Omental fat pad (tissue), 3 donors: ENCODE measurements at regions not wholly inside any gene's neighbourhood (a gene's known extent, or its start where the extent isn't known, plus 50 kb on each side); places are given as distances from the start of the nearest gene placed in this dataset.

Source experiments
- ATAC-seq: fragments of 150-250 bp; one replicate; pipeline ENCODE4 v1.9.1; 2016; ENCODE audit warnings: mild to moderate bottlenecking, moderate library complexity; ENCODE audit not compliant: low FRiP score
- DNase-seq: peaks from one replicate; pipeline ENCODE4 v3.0.0-alpha.2; 2019; ENCODE audit warnings: low spot score
- CTCF ChIP-seq, 3 donors: fragments of 450-650 bp; IDR thresholded peaks; one replicate each; pipeline ENCODE4 v1.5.1; 2016 to 2017; ENCODE audit warnings: antibody characterized with exemption in 3 of 3, mild to moderate bottlenecking in 3 of 3, moderate library complexity in 2 of 3

GRCh38 chr6:8995156-8995555 lies 559.8 kb upstream of the SLC35B3 start:
- no peak for TF ChIP-seq CTCF (IDR thresholded peaks at IDR 0.05)
- ATAC-seq (no peak), DNase-seq (no peak)

- no peak for DNase-seq
- TF ChIP-seq CTCF (IDR thresholded peaks at IDR 0.05) = no peak
Measured at GRCh38 chr6:8993111-8993510, 557.8 kb upstream of the SLC35B3 start.

GRCh38 chr6:8991844-8992243 lies 556.5 kb upstream of the SLC35B3 start:
- DNase-seq = no peak
- no peak for ATAC-seq
- TF ChIP-seq CTCF (IDR thresholded peaks at IDR 0.05) = no peak

More at GRCh38 chr6:8993111-8993510, 557.8 kb upstream of the SLC35B3 start:
- ATAC-seq = no peak

GRCh38 chr6:8990075-8990474 lies 554.7 kb upstream of the SLC35B3 start:
- no peak for DNase-seq
- TF ChIP-seq CTCF (IDR thresholded peaks at IDR 0.05) = no peak
- ATAC-seq = no peak

GRCh38 chr6:8983202-8983688 lies 547.9 kb upstream of the SLC35B3 start:
- ATAC-seq (peak; percentile 89), DNase-seq (peak; percentile 39)
- peak in 2 of 3 donors; percentile 34 to 68 for TF ChIP-seq CTCF (IDR thresholded peaks at IDR 0.05)

GRCh38 chr6:8982668-8983067 lies 547.3 kb upstream of the SLC35B3 start:
- ATAC-seq (no peak), DNase-seq (no peak)
- TF ChIP-seq CTCF (IDR thresholded peaks at IDR 0.05) = no peak

- no peak for TF ChIP-seq CTCF (IDR thresholded peaks at IDR 0.05)
- ATAC-seq (no peak), DNase-seq (no peak)
Measured at GRCh38 chr6:8973395-8973794, 538.0 kb upstream of the SLC35B3 start.
